IMR-90 (cell line): ENCODE measurements at regions not wholly inside any gene's neighbourhood (a gene's known extent, or its start where the extent isn't known, plus 50 kb on each side); places are given as distances from the start of the nearest gene placed in this dataset.

Experiments used
- ATAC-seq: fragments of 200-7000 bp; cut with Tn5 transposase; 2 replicates; pipeline ENCODE4 v1.9.1; 2020; ENCODE audit warnings: low read depth, mild to moderate bottlenecking, moderate library complexity
- BruUV-seq: library from RNA; stranded (reverse); fragments of 400-500 nt; replicated peaks from 2 replicates; lab custom pipeline; 2021; lab: Mats Ljungman, UMichigan
- CTCF ChIA-PET: fragments of 300-600 bp; formaldehyde crosslinking; extraction: SDS; loops from one replicate; lab custom pipeline; 2021; ENCODE audit warnings: antibody characterized with exemption; lab: Yijun Ruan, JAX
- POLR2A ChIA-PET: fragments of 300-600 bp; sonication (Branson Sonifier 250); formaldehyde crosslinking; loops from one replicate; lab custom pipeline; 2022; ENCODE audit warnings: antibody characterized with exemption; ENCODE audit not compliant: unreplicated experiment; lab: Charles Lee
- DNase-seq: peaks from one replicate; pipeline ENCODE4 v3.0.0; 2013
- H2AFZ ChIP-seq: replicated peaks from 2 replicates; pipeline ENCODE3; 2013; ENCODE audit warnings: low read length, mild to moderate bottlenecking; ENCODE audit not compliant: poor library complexity
- H2AK5ac ChIP-seq: 2 replicates; pipeline ENCODE4 v1.6.1; 2013; ENCODE audit warnings: low read depth, low read length, inconsistent platforms
- H2AK9ac ChIP-seq: replicated peaks from 2 replicates; pipeline ENCODE3; 2013; ENCODE audit warnings: mild to moderate bottlenecking, low read depth, low read length, moderate library complexity; ENCODE audit not compliant: poor library complexity
- H2BK120ac ChIP-seq: 2 replicates; pipeline ENCODE4 v1.6.1; 2013; ENCODE audit warnings: low read depth, low read length, inconsistent platforms
- H2BK15ac ChIP-seq: 3 replicates; pipeline ENCODE4 v1.6.1; 2013; ENCODE audit warnings: low read depth, low read length, inconsistent platforms
- H2BK20ac ChIP-seq: 2 replicates; pipeline ENCODE4 v1.6.1; 2013; ENCODE audit warnings: low read depth, mild to moderate bottlenecking, inconsistent platforms, low read length, moderate library complexity
- H2BK5ac ChIP-seq: 2 replicates; pipeline ENCODE4 v1.6.1; 2013; ENCODE audit warnings: mild to moderate bottlenecking, low read depth, low read length, inconsistent platforms; ENCODE audit not compliant: poor library complexity, severe bottlenecking
- H3K14ac ChIP-seq: replicated peaks from 2 replicates; pipeline ENCODE4 v1.6.1; 2013; ENCODE audit warnings: low read depth, low read length, inconsistent platforms
- H3K18ac ChIP-seq: 2 replicates; pipeline ENCODE4 v1.6.1; 2013; ENCODE audit warnings: low read depth, low read length, control low read depth
- H3K23ac ChIP-seq: 2 replicates; pipeline ENCODE4 v1.6.1; 2013; ENCODE audit warnings: low read depth, low read length, inconsistent platforms
- H3K27ac ChIP-seq: 2 replicates; pipeline ENCODE4 v1.5.1; 2013; ENCODE audit warnings: mild to moderate bottlenecking, control low read depth, low read length; ENCODE audit not compliant: insufficient read depth
- H3K27me3 ChIP-seq: 2 replicates; pipeline ENCODE4 v1.6.1; 2013; ENCODE audit warnings: low read length; ENCODE audit not compliant: control insufficient read depth, insufficient read depth
- H3K36me3 ChIP-seq: 2 replicates; pipeline ENCODE4 v1.6.1; 2013; ENCODE audit warnings: low read length, mixed read lengths; ENCODE audit not compliant: control insufficient read depth, insufficient read depth
- H3K4ac ChIP-seq: 2 replicates; pipeline ENCODE4 v1.6.1; 2013; ENCODE audit warnings: low read depth, low read length, inconsistent platforms
- H3K4me1 ChIP-seq: 2 replicates; pipeline ENCODE4 v1.6.1; 2013; ENCODE audit warnings: low read length, mixed read lengths; ENCODE audit not compliant: control insufficient read depth, insufficient read depth
- H3K4me2 ChIP-seq: 2 replicates; pipeline ENCODE4 v1.6.1; 2013; ENCODE audit warnings: low read depth, mild to moderate bottlenecking, control low read depth, low read length, moderate library complexity
- H3K4me3 ChIP-seq: 2 replicates; pipeline ENCODE4 v1.5.1; 2013; ENCODE audit warnings: low read depth, mild to moderate bottlenecking, control low read depth, low read length, moderate library complexity; ENCODE audit not compliant: insufficient read depth
- H3K56ac ChIP-seq: 2 replicates; pipeline ENCODE4 v1.6.1; 2013; ENCODE audit warnings: low read length, inconsistent platforms; ENCODE audit not compliant: insufficient read depth; ENCODE audit errors: extremely low read depth
- H3K79me1 ChIP-seq, 2 experiments: 2 replicates each; pipeline ENCODE4 v1.6.1; 2013; ENCODE audit warnings: low read length in 2 of 2, inconsistent platforms in 1 of 2, low read depth in 1 of 2
- H3K9ac ChIP-seq: 2 replicates; pipeline ENCODE4 v1.6.1; 2013; ENCODE audit warnings: low read depth, low read length, control low read depth
- H3K9me1 ChIP-seq: 2 replicates; pipeline ENCODE4 v1.6.1; 2013; ENCODE audit warnings: low read length, inconsistent platforms; ENCODE audit not compliant: insufficient read depth
- H3K9me3 ChIP-seq: 2 replicates; pipeline ENCODE4 v1.6.1; 2013; ENCODE audit warnings: low read length; ENCODE audit not compliant: control insufficient read depth, insufficient read depth
- H4K20me1 ChIP-seq: 2 replicates; pipeline ENCODE4 v1.6.1; 2013; ENCODE audit warnings: low read length, inconsistent platforms; ENCODE audit not compliant: insufficient read depth
- H4K5ac ChIP-seq: 2 replicates; pipeline ENCODE4 v1.6.1; 2013; ENCODE audit warnings: mild to moderate bottlenecking, low read depth, low read length, control low read depth
- H4K8ac ChIP-seq, 2 experiments: 2 replicates each; pipeline ENCODE4 v1.6.1; 2013; ENCODE audit warnings: low read depth in 2 of 2, low read length in 2 of 2, control low read depth in 1 of 2, inconsistent platforms in 1 of 2
- H4K91ac ChIP-seq: 2 replicates; pipeline ENCODE4 v1.6.1; 2013; ENCODE audit warnings: low read depth, low read length, inconsistent platforms; ENCODE audit not compliant: insufficient read depth
- MAFK ChIP-seq: IDR thresholded peaks from 2 replicates; pipeline ENCODE4 v1.6.1; 2012; ENCODE audit warnings: low read depth, low read length, improper control_type of control experiment
- RFX5 ChIP-seq: IDR thresholded peaks from 2 replicates; pipeline ENCODE4 v1.8.0; 2012; ENCODE audit warnings: low read depth, mild to moderate bottlenecking, low read length, moderate library complexity
- whole genome bisulfite sequencing, 2 experiments: methylation state at CpG; one replicate each; pipeline versions ENCODE4 v1.1.5 to v1.1.7; 2013; ENCODE audit warnings: missing lambda C conversion rate in 2 of 2; ENCODE audit not compliant: insufficient read length in 1 of 2; ENCODE audit errors: extremely low coverage in 2 of 2; 5-methylcytosine and 5-hydroxymethylcytosine counted together
- dilution Hi-C: fragments of 300-500 bp; cut with HindIII; formaldehyde crosslinking; loops from one replicate; pipeline ENCODE4 v1.14.3; 2018; ENCODE audit warnings: low sequenced_read_pairs; ENCODE audit not compliant: unreplicated experiment
- in situ Hi-C: fragments of 300-500 bp; cut with MboI; formaldehyde crosslinking; loops from 3 replicates; pipeline ENCODE4 v1.14.3; 2019; ENCODE audit warnings: low sequenced_read_pairs, inconsistent platforms, mixed read lengths
- intact Hi-C: fragments of 100-400 bp; cut with micrococcal nuclease; formaldehyde crosslinking; loops from 2 replicates; pipeline ENCODE4 v1.10.0; 2022

DNA sequence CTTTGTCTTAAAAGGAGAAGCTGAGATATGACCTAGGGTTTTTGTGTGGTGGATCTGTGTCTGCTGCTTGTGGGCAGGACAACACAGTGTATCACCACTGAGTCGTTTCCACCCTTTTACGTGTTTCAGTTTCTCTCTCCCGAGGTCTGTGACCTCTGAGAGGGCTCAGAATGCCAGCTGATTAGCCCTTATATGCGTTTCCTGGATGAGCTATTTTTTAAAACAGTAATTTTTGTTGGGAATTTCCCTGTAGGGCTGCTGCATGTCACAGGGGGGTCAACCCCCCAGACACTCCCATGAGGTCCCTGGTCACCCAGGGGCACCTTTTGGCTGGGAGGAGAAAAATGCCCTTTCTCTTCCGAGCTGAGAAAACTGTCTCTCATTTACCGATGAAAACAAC is 170.4 kb upstream of the CASK start:
- WGBS, 2 experiments, result no CpG with 5 or more reads among the region's 6 CpGs
- H3K79me1 ChIP-seq, result no peaks in the 10 kb centered on the region
- H3K4ac ChIP-seq, result no peak overlapping the region

More for the DNA sequence above, 170.4 kb upstream of the CASK start:
- peak overlapping the region; percentile 58; the same call in 1 of the 2 replicates for H3K27ac ChIP-seq
- intact Hi-C loops, result no loop called here
- H3K27me3 ChIP-seq, result no peaks in the 10 kb centered on the region
- no peak overlapping the region for H3K4me2 ChIP-seq
- no peak for TF ChIP-seq RFX5
- no peak for TF ChIP-seq MAFK
- no peak overlapping the region for H3K14ac ChIP-seq
- ATAC-seq (no peak), DNase-seq (peak; percentile 40)
- no peak overlapping the region for H3K9ac ChIP-seq
- H4K8ac ChIP-seq, result no peak overlapping the region; a peak in 1 of 4 replicates
- peak overlapping the region; percentile 2 for H2AFZ ChIP-seq
- no peak overlapping the region for H3K4me3 ChIP-seq
- H3K4me1 ChIP-seq, result peaks cover 7% of the 10 kb centered on the region
- no peak overlapping the region for H2AK5ac ChIP-seq
- no peak overlapping the region for H2AK9ac ChIP-seq
- no peak overlapping the region for H2BK15ac ChIP-seq
- peak overlapping the region; percentile 72 for H4K5ac ChIP-seq
- no peak overlapping the region for H4K91ac ChIP-seq
- ChIA-PET POLR2A (no interaction called here), CTCF (no interaction called here)
- H3K9me3 ChIP-seq, result no peaks in the 10 kb centered on the region
- H4K20me1 ChIP-seq, result no peaks in the 10 kb centered on the region
- H3K56ac ChIP-seq, result no peak overlapping the region
- peak overlapping the region; percentile 50; the same call in 1 of the 2 replicates for H3K18ac ChIP-seq
- H2BK20ac ChIP-seq, result no peak overlapping the region
- no peaks in the 10 kb centered on the region for H3K9me1 ChIP-seq
- no peak overlapping the region for H3K23ac ChIP-seq
- no peaks in the 10 kb centered on the region for H3K36me3 ChIP-seq
- H2BK5ac ChIP-seq, result no peak overlapping the region
- in situ Hi-C loops, result loop anchor here (25.0 kb wide), 1 partner anchor 531 kb away; no protein-coding TSS in a partner anchor
- dilution Hi-C loops, result no loop called here
- no TSS peak for BruUV-seq
- no peak overlapping the region for H2BK120ac ChIP-seq
